GM12878 (cell line): ENCODE measurements at regions not wholly inside any gene's neighbourhood (a gene's known extent, or its start where the extent isn't known, plus 50 kb on each side); places are given as distances from the start of the nearest gene placed in this dataset.
A peak's percentile ranks its signal among the peaks of the same experiment; 100 is the strongest.

ENCODE experiments used
- E4F1 ChIP-seq: fragments of 450-650 bp; IDR thresholded peaks from 2 replicates; pipeline ENCODE4 v1.6.1; 2018; ENCODE audit warnings: borderline replicate concordance, mild to moderate bottlenecking; ENCODE audit not compliant: partially characterized antibody
- EED ChIP-seq: sonication (generic); IDR thresholded peaks from 2 replicates; pipeline ENCODE4 v1.6.1; 2016; ENCODE audit warnings: antibody characterized with exemption, low read depth
- EP300 ChIP-seq, 2 experiments: fragments of 150-350 bp in 1 of 2; IDR thresholded peaks; 2 replicates each; pipeline ENCODE4 v1.6.1; 2011 to 2012; ENCODE audit warnings: low read depth in 2 of 2, low read length in 2 of 2, borderline replicate concordance in 1 of 2, improper control_type of control experiment in 1 of 2, inconsistent platforms in 1 of 2; ENCODE audit not compliant: control insufficient read depth in 1 of 2
- HDAC6 ChIP-seq: fragments of 200-600 bp; sonication (generic); IDR thresholded peaks from one replicate; pipeline ENCODE4 v1.8.0; 2017; ENCODE audit warnings: antibody characterized with exemption; ENCODE audit not compliant: unreplicated experiment
- IKZF1 ChIP-seq: fragments of 450-650 bp; conservative IDR thresholded peaks from 2 replicates; pipeline ENCODE4 v1.6.1; 2017; ENCODE audit warnings: antibody characterized with exemption, mild to moderate bottlenecking
- IKZF2 ChIP-seq, 2 experiments: fragments of 450-650 bp; IDR thresholded peaks; 2 replicates each; pipeline ENCODE4 v1.6.1; 2017; ENCODE audit warnings: mild to moderate bottlenecking in 2 of 2, moderate library complexity in 2 of 2
- MEF2B ChIP-seq: fragments of 450-650 bp; IDR thresholded peaks from 2 replicates; pipeline ENCODE4 v1.6.1; 2018; ENCODE audit warnings: mild to moderate bottlenecking, moderate library complexity; ENCODE audit not compliant: partially characterized antibody, poor library complexity, severe bottlenecking
- NR2F1 ChIP-seq: fragments of 450-650 bp; conservative IDR thresholded peaks from 2 replicates; pipeline ENCODE4 v1.6.1; 2017; ENCODE audit warnings: mild to moderate bottlenecking
- PKNOX1 ChIP-seq: fragments of 450-650 bp; IDR thresholded peaks from 2 replicates; pipeline ENCODE4 v1.6.1; 2016; ENCODE audit warnings: mild to moderate bottlenecking
- RELB ChIP-seq: fragments of 450-650 bp; IDR thresholded peaks from 2 replicates; pipeline ENCODE4 v1.6.1; 2017; ENCODE audit warnings: low read depth, mild to moderate bottlenecking, moderate library complexity
- RFX5 ChIP-seq: IDR thresholded peaks from 2 replicates; pipeline ENCODE4 v1.6.1; 2011; ENCODE audit warnings: low read depth, low read length, improper control_type of control experiment
- YBX1 ChIP-seq: fragments of 450-650 bp; IDR thresholded peaks from 2 replicates; pipeline ENCODE4 v1.6.1; 2016; ENCODE audit warnings: antibody characterized with exemption

- peak in 1 of 2 experiments; percentile 81; a peak in 1 of 4 replicates for TF ChIP-seq EP300 (IDR thresholded peaks at IDR 0.05; ENCODE audit: borderline replicate concordance in 1 of 2, control insufficient read depth in 1 of 2, low read depth in 2 of 2, low read length in 2 of 2)
- peak; percentile 82 for TF ChIP-seq PKNOX1
- TF ChIP-seq RELB = peak; percentile 73; the same call in 1 of the 2 replicates
- TF ChIP-seq MEF2B = peak; percentile 79
- TF ChIP-seq EED = 0 out of 2 replicates have a peak, but pooled peaks have one; percentile 12
- TF ChIP-seq E4F1 = no peak
- peak; percentile 87 for TF ChIP-seq NR2F1
- TF ChIP-seq HDAC6 = no peak
- TF ChIP-seq IKZF2 (IDR thresholded peaks at IDR 0.05) = peak; percentile 87 to 88; a peak in 2 of 4 replicates
- TF ChIP-seq YBX1 = no peak
- no peak for TF ChIP-seq RFX5
- peak; percentile 79 for TF ChIP-seq IKZF1
Observed at GRCh38 chr10:62671104-62671503, 133.4 kb upstream of the ADO start (continued).
